Stimulated activated CD4-positive, alpha-beta T cell treated with anti-CD3 and anti-CD28 coated beads, Interleukin-15, amount 100 ng/mL, for 48 hours (primary cell): ENCODE measurements at regions not wholly inside any gene's neighbourhood (a gene's known extent, or its start where the extent isn't known, plus 50 kb on each side); places are given as distances from the start of the nearest gene placed in this dataset.
"Not testable (repeated sequence)": the region's sequence is repeated elsewhere in the genome, so short reads cannot be mapped to it uniquely, and the experiment has no call there.

Experiments
- DNase-seq, 2 donors: peaks; one replicate each; pipeline ENCODE4 v3.0.0-alpha.2; 2020; ENCODE audit warnings: low read depth in 2 of 2

GRCh38 chr7:56222866-56223265, 106.6 kb upstream of the NUPR2 start:
- no peak for DNase-seq

DNA sequence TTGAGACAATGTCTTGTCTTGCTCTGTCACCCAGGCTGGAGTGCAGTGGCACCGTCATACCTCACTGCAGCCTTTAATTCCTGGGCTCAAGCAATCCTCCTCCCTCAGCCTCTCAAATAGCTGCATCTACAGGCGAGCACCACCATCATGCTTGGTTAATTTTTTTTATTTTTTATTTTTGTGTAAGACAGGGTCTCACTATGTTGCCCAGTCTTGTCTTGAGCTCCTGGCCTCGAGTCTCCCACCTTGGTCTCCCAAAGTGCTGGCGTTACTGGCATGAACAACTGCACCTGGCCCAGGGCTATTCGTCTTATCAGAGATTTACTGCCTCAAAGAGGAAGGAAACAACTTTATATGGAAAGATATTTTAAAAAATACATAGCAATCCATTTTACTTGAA, 102.8 kb upstream of the NUPR2 start:
- no peak for DNase-seq

- no peak for DNase-seq
These were observed 102.3 kb upstream of the NUPR2 start for GRCh38 chr7:56218510-56218909.

DNA sequence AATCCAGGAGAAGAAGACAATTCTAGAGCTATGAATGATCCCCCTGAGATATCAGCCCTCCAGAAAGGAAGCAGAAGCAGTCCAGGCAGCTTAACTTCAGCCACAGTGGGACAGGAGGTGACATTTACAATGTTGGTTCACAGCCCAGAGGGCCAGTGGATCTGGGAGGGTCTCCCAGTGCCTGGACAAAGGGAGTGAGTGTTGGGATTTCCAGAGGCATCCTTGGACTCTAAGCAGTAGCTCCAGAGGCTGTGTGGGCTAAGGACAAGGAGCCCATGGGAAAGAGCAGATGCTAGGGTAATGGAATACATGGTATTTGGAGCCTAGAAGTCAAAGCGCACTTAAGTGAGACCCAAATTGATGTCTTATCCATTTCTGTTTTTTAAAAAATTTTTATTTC, 97.4 kb upstream of the NUPR2 start:
- no peak for DNase-seq

GRCh38 chr7:56206420-56206819, 90.2 kb upstream of the NUPR2 start:
- DNase-seq, result no peak

DNA sequence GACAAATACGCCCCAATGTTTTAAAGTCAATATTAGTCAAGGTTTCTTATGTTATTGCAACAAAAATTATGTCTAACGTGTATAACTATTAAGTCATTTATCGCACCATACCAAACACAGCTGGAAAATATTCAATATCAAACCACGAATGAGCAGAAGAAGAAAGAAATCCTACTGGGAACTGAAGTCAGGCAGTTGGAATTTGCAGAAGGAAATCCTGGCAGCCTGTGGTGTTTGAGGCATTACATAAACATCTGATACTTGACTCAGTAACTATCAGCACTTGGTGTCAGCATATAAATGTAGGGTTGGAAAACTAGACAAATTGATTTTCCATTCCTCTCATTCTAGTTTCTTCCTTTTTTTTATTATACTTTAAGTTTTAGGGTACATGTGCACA, 83.4 kb upstream of the NUPR2 start:
- DNase-seq, result no peak

DNA sequence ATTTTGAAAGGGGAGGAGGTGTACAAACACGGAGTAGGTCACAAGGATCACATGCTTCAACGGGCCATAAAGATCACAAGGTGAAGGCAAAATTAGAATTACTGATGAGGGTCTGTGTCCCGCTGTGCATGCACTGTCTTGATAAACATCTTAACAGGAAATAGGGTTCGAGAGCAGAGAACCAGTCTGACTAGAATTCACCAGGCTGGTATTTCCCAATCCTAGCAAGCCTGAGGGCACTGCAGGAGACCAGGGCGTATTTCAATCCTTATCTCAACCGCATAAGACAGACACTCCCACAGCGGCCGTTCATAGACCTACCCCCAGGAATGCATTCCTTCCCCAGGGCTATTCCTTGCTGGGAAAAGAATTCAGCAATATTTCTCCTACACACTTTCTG, 80.0 kb upstream of the NUPR2 start:
- DNase-seq, result not testable (repeated sequence)

GRCh38 chr7:56188823-56189346, 72.7 kb upstream of the NUPR2 start:
- no peak for DNase-seq

DNA sequence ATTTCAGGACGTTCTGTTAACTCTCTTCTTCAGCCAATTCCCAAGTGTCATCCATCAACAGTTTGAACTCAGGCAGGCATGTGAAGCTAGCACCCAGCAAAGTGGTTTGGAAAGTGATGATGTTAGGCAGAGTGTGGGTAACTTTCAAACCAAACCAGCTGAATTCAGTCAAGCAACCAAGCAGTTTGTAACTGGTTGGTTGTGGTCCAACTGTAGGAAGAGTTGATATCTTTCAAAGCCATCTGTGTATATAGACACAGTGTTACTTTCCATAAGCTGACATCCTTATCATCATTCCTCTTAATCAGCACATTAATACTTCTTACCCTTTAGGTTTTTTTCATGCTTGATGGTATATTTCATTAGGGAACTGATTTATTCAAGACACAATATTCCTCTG, 72.2 kb upstream of the NUPR2 start:
- DNase-seq, result no peak

- no peak for DNase-seq
These were observed 64.8 kb upstream of the NUPR2 start for GRCh38 chr7:56181010-56181409.

DNA sequence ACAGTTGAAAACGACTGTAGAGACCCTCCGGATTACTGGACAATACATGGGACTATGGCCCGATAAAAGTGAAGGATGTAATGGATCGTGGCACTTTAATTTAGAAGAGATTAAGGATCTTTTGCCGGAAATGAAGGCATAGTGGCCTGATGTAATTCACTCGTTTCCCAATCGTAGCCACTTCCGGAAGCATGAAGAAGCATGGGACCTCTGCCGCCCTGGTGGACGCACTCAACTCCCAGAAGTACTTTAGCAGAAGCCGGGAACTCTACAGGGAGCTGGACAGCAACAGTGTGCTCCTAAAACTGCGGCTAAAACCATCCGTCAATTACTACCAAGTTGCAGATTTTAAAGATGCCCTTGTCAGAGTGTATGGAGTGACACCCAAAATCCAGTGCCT, 59.6 kb upstream of the NUPR2 start:
- DNase-seq, result no peak

GRCh38 chr7:56174875-56175760, 58.9 kb upstream of the NUPR2 start:
- DNase-seq, result no peak

DNA sequence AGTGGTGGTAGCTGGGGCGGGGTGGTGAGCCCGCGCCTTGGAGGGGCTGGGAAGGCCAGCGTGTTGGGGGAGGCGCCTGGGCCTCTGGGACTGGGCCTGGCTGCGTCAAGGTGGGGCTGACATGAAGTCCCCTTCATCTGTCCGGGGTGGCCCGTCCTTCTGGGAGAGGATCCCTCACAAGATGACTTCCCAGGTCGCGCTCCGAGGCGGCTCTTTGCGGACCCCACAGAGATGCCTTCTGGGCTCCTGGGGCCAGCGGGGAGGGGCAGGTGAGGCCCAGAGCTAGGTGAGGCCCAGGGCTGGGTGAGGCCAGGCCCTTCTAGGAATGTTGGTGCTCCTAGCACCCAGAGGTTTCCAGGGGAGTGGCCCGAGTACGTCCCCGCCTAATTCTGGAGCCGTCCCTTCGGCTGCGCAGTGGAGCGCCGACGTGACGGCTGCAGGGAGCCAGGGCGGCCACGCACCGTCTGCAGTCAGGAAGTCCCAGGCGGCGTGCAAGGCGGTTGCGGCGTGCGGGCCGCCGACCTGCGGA, 58.2 kb upstream of the NUPR2 start:
- no peak for DNase-seq
